Adrenal gland (tissue), 5 donors: ENCODE measurements at regions not wholly inside any gene's neighbourhood (a gene's known extent, or its start where the extent isn't known, plus 50 kb on each side); places are given as distances from the start of the nearest gene placed in this dataset.

Experiments
- CTCF ChIP-seq, 6 experiments: fragments of 450-650 bp in 4 of 6; fragments of 200-600 bp in 2 of 6; sonication (generic) in 1 of 6; IDR thresholded peaks; 1 replicate in 5 of 6; 2 replicates in 1 of 6; pipeline versions ENCODE4 v1.5.1 to v1.8.0; 2016 to 2021; ENCODE audit warnings: antibody characterized with exemption in 6 of 6, mild to moderate bottlenecking in 2 of 6, moderate library complexity in 1 of 6
- POLR2A ChIP-seq, 2 donors: fragments of 450-650 bp; IDR thresholded peaks; one replicate each; pipeline ENCODE4 v1.6.1; 2017; ENCODE audit warnings: antibody characterized with exemption in 2 of 2, mild to moderate bottlenecking in 2 of 2, moderate library complexity in 1 of 2
- donor health status: DM: no; HTN: no; CAD: no.

- TF ChIP-seq CTCF (IDR thresholded peaks at IDR 0.05) (no peak), POLR2A (IDR thresholded peaks at IDR 0.05) (no peak)
Measured at GRCh38 chr2:37769551-37769950, 98.1 kb upstream of the CDC42EP3 start.
